Right renal cortex interstitium (tissue), 3 donors: ENCODE measurements at regions not wholly inside any gene's neighbourhood (a gene's known extent, or its start where the extent isn't known, plus 50 kb on each side); places are given as distances from the start of the nearest gene placed in this dataset.
"Not testable (repeated sequence)": the region's sequence is repeated elsewhere in the genome, so short reads cannot be mapped to it uniquely, and the experiment has no call there.

Source experiments
- DNase-seq, 3 donors: peaks; one replicate each; pipeline ENCODE4 v3.0.0-alpha.2; 2013; ENCODE audit warnings: low read depth in 3 of 3, low spot score in 2 of 3

DNA sequence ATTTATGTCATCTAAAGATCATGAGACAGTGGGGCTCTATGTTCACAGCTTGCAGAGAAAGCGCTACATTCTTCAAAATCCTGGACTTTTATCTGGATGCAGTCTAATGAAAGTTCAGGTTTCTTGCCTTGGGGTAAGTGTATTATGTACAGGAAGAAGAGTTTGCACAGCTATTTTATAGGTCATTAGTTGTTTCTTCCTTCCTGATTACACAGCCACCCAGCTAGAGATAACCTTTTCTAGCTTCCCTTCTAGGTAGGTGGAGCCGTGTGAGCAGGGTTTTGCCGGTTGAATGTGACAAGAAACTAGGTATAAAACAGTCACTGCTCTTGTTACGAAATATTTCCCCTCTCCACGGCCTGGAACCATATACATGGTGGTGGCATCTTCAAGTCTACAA lies 800.8 kb upstream of the SOX11 start:
- DNase-seq: no peak

DNA sequence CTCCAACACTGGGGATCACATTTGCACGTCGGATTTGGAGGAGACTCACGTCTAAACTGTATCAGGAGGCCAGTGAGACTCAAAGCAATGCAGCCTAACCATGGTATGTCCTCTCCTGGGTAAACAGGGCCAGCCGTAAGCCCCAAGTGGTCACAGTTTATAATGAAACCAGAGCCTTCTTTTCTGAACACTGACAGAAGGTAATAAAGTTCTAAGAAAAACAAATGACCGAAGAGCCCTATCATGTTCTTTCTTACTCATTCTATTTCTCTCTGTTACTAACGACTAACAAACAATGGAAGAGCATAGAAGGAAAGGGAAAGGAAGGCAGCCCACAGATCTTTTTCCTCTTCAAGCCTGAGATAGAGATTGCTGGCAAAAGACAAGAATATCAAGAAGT lies 796.8 kb upstream of the SOX11 start:
- DNase-seq: peak in 1 of 3 donors; percentile 23

DNA sequence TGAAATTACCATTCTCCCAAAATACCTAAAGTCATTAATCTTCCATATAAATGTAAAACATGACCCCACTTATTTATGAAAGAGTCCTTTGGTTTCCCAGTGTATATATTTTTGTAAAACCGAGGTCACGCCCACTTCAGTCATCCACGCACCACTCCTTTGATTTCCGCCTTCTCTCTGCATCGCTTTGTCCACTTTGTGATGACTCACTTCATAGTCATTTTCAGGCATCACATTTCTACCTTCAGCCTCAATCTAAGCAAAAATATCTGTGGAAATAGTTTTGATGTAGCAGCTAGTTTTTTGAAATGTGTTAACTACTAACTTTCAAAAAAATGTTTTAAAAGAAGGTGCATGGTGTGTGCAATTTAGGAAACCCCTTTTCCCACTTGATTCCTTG lies 793.5 kb upstream of the SOX11 start:
- DNase-seq: no peak

DNA sequence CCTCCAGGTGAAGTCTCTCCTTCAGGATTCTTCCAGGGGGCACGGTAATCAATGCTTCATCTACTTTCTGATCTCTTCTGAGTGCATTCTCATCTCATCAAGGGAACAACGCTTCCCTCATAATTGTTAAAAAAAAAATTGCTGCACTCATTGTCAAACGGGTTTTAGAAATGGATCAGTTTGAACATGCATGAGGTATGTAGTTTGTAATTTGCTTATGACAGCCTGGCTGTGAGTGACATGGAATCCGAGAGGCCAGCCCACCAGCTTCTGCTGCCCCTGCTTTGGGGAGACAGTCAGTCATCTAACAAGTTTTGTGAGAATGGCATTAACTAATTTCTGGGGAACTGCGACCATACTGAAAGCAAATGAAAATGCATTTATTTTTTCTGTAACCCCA lies 791.9 kb upstream of the SOX11 start:
- DNase-seq: no peak

GRCh38 chr2:4900861-4901770 lies 791.1 kb upstream of the SOX11 start:
- no peak for DNase-seq

DNA sequence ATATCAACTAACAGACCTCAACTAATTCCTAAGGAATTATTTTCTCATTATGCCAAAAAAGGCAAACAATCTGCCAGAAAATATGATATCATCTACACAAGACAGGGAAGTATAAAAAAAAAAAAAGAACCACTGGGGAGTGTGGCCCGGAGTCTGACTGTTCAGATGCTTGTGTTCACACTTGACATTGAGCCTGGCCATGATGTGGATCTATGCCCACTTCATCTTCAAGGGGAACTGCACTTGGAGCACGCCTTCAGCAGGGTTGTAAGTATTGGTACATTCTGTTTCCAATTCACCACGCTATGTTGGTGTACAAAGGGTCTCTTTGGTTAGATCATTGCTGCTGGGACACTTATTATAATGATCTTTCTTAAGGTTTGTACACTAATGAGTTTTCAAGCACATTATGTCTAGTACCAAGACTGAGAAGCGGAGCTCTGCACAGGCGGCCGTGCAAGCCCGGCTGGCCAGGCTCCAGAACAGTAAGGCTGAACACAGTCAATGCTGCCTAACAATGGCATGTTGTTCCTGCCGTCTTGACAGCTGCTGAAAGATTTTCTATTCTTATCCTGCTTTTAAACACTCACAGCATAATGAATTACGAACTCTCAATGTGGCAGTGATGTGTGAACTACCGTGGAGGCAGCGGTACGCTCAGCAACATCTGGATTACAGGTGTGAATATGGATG lies 788.4 kb upstream of the SOX11 start:
- no peak for DNase-seq

DNA sequence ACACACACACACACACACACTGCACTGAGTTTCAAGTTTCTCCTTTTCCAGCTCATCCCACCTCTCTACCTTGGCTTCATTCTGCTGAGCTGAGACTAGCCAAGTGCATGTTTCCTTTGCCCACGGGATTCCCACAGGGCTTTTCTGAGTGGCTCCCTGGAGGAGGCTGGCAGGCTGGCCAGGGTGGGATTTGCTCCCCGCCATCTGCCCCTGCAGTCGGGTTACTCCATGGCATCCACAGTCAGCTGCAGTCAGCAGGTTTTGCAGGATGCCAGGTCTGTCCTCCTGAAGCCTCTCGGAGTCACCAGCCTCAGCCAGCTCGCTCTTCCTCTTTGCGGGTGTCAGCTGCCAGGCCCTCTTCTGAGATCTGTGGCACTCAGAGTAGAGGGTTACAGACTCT lies 783.7 kb upstream of the SOX11 start:
- no peak for DNase-seq

DNA sequence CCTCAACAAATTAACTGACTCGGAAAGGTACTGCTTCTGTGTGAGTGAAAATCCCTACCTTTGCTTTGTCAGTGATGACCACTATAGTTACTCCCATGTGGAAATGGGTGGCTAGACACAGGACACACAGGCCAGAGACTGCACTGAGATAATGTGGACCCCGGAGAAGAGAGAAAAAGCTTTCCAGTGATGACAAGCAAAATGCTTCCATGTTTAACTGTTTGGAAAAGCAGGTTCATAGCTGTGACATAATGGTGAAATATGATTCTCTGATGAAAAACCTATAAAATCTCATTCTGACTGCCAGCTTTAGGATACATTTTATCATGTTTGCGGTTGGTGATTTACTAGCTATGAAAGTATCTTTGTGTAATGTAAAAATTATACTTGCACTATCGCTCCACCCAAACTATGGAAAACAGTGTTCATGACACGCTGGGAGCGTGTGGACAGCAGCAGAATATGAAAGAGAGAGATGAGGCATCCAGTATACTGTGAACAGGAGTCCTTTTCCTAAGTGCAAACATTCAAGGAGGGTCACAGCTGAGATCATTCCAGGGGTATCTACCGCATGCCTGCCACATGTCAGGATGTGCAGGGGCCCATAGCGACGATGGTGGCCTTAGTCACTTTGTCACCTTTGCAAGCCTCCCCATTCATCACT lies 782.7 kb upstream of the SOX11 start:
- no peak for DNase-seq

DNA sequence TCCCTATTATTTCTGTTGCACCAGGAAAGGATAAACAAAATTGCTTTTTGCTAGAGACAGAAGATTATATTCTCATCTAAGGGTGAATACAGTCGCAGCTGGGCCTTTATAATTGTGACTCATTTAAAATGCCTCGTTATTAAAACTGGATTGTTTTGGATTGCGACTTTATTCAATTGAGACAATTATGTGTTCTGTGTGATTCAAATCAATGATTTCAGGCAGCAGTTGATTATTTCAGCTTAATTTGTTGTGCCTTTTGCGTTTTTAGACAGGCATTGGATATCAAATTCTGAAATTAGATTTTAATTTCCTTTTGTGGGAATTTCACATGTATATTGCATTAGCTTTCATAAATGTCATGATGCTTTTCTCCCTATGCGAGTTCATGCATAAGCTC lies 778.1 kb upstream of the SOX11 start:
- no peak for DNase-seq

DNA sequence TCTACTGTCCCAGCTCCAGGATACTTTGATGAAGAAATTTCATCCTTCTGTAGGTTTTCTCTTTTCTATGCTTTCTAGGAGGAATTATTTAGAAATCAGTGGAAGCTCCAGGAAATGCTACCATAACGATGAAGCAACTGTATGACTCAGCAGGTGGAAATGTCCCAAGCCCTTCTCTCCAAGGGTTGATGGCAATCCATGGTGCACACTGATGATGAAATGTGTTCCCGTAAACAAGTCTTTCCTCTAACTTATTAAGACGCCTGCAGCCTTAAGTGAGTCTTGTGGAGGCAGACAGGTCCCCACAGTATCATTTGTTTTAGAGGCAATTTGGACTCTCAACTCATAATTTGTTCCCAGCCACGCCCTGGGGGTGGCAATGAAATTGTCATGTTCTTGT lies 777.6 kb upstream of the SOX11 start:
- DNase-seq: no peak

GRCh38 chr2:4915357-4915756 lies 776.8 kb upstream of the SOX11 start:
- DNase-seq: no peak

DNA sequence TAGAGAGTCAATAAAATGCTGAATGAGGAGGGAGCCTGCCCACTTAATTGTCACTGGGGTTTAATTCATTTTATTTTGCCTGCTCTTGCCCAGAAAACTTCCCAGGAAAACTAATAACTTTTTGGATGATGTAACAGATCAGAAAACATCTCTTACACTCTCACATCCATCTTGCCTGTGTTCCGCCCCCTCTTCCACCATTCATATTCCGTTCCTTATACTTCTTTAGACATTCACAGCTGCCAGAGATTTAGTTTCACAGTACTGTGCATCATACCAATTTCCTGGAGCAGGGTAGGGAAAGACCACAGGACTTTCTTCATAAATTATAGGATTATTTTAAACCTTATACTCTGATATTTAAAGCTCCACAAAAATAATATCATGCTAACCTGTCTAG lies 776.1 kb upstream of the SOX11 start:
- DNase-seq: no peak

- DNase-seq: no peak
These were observed 761.5 kb upstream of the SOX11 start for GRCh38 chr2:4930704-4931103.

GRCh38 chr2:4931721-4932365 lies 760.3 kb upstream of the SOX11 start:
- no peak for DNase-seq

DNA sequence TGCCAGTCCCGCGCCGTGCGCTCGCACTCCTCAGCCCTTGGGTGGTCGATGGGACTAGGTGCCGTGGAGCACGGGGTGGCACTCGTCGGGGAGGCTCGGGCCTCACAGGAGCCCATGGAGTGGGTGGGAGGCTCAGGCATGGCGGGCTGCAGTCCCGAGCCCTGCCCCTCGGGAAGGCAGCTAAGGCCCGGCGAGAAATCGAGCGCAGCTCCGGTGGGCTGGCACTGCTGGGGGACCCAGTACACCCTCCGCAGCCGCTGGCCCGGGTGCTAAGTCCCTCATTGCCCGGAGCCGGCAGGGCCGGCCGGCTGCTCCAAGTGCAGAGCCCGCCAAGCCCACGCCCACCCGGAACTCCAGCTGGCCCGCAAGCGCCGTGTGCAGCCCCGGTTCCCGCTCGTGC lies 756.9 kb upstream of the SOX11 start:
- DNase-seq: not testable (repeated sequence)

GRCh38 chr2:4937550-4937949 lies 754.6 kb upstream of the SOX11 start:
- peak in 2 of 3 donors; percentile 14 to 16 for DNase-seq

- no peak for DNase-seq
These were observed 754.0 kb upstream of the SOX11 start for GRCh38 chr2:4938206-4938605.

GRCh38 chr2:4942441-4942840 lies 749.7 kb upstream of the SOX11 start:
- DNase-seq: no peak

DNA sequence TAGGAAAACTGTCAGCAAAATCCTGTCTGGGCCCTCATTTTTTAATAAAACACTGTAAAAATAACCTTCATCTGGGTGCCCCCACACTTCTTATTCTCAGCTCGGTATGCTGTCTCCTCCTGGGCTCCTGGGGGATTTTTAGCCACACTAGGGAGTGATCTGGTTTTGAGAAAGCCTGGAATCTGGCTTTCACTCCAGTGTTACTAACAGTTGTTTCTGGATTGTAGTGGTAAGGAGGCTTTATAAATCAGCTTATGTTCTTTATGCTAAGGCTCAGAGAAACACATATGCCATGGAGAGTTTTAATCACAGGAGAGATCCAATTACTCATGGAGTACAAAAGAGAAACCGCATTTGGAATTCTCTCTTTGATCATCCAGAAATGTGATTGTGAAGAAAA lies 744.3 kb upstream of the SOX11 start:
- DNase-seq: no peak

DNA sequence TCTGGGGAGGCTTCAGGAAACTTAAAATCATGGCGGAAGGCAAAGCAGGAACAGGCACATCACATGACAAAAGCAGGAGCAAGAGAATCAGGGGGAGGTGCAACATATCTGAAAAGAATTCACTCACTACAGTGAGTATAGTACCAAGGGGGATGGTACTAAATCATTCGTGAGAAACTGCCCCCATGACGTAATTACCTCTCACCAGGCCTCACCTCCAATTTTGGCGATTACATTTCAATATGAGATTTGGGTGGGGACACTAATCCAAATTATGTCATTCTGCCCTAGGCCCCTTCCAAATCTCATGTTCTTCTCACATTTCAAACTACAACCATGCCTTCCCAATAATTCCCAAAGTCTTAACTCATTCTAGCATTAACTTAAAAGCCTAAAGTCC lies 740.8 kb upstream of the SOX11 start:
- no peak for DNase-seq

- no peak for DNase-seq
These were observed 733.0 kb upstream of the SOX11 start for GRCh38 chr2:4959219-4959618.
